Activated CD8-positive, alpha-beta memory T cell treated with anti-CD3 and anti-CD28 coated beads for 48 hours (primary cell): ENCODE measurements at regions not wholly inside any gene's neighbourhood (a gene's known extent, or its start where the extent isn't known, plus 50 kb on each side); places are given as distances from the start of the nearest gene placed in this dataset.

Source experiments
- DNase-seq, 3 experiments: peaks; one replicate each; pipeline ENCODE4 v3.0.0-alpha.2; 2020; ENCODE audit warnings: low read depth in 2 of 3, low spot score in 2 of 3

DNA sequence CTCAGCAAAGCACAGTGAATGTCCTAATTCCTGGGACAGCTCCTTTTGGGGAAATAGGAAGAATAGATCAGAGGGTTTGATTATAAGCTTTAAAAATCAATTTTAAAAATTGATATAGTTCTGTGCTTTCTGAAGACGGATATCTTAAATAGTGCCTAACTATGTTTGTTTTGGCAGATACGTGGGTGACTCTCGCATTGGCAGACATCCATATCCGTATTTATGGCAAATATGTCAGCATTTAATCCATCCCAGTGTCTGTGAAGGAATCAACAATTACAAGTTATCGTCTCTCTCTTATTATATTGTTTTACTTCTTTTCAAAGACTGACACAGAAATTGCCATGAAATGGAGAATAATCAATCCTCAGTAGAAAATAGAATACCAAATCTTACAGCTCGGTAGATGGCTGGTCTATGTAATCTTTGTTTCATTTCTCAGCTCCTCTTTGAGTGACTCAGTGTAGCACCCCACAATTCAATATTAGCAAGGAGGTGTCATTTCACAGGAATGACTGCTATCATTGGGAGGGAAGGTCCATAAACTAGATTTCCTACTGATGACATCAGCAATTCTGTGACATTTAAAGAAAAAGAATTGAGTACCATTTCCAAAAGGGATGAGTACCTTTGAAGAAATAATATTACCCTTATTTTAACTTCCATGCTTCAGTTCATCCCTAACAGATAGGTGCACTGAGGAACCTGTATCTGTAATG, 186.4 kb upstream of the NFE2L3 start:
- DNase-seq: no peak

DNA sequence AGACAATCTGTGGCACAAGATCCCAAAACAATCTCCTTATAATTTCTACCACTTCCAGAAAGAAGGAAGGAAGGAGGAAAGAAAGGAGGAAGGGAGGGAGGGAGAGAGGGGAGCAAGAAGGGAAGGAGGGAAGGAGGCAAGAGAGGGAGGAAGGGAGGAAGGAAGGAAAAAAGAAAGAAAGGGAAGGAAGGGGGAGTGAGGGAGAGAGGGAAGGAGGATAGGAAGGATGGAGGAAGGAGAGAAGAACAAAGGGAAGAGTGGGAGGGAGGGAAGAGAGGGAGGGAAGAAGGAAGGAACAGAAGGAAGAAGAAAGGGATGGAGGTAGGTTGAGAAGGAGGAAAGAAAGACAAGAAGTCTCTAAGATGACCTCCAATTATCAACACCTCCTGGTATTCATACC, 185.5 kb upstream of the NFE2L3 start:
- no peak for DNase-seq

DNA sequence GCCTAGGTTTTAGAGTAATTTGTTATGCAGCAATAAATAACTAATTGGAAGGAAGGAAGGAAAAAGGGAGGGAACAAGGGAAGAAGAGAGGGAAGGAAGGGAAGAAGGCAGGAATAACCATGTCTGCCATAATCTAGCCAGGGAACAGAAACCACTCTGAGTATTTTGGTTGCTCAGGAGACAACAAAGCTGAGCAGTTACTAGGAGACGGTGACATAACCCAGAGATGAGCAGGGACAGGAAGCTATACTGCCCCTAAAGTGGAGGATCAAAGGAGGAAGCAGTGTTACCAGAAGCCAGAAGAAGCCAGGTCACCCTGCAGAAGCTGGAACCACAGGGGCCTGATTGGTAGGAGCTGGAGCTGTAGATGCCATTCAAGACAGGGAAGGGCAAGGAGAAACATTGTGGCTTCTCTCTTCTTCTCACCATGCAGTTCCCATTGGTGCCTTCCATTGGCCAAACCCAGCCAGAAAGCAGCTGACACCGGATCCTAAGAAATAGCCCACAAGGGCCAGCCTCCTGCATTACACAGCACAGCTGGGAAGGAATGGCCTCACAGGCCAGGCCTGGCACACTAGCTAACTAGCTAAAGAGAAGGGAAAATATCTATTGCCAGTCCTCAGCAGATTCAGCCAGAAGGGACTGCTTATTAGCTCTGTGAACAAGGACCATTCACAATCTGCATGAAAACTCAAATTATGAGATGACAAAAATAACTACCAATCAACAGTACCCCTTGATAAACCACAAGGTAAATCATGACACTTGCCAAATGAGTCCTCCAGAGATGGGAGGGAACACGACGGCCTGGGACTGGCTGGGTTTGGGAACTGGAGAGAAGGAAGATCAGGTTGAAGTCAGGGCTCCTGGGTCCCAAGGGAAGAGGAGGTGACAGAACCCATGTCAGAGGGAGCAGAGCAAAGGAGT, 184.5 kb upstream of the NFE2L3 start:
- DNase-seq: no peak

DNA sequence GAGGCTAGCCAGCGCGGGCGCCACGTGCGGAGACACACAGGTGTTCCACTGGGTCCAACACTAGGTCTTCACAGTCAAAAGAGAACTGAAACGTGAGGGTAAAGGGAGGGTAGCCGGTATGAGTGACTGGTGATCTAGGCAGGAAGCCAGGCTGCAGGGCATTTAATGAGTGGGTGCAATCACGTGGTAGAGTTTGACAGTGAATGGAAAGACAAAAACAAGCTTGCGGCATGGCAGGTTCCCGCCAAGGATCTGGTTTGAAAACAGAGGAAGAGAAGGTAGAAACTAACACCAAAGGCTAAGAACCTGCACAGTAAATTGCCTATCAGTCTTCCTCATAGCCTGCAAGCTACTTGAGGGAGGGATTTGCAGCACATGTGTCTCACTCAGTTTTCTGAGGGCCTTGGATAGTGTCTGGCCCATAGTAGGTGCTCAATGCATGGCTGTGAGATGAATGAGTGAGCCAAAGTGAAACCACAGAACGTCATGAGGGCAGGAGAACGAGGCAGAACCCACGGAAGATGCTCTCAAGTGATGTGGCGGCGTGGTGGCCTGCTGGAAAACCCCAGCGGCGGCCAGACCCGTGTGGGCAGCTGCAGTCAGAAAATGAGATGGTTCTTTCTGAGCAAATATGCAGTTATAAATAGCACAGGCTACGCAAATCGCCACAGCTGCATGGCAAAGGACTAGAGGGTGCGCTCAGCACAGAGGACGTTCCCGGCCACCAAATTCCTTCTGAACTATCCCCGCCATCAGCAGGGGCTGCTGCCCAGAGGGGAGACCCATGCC, 183.6 kb upstream of the NFE2L3 start:
- peak in 1 of 3 experiments; percentile 26 for DNase-seq

DNA sequence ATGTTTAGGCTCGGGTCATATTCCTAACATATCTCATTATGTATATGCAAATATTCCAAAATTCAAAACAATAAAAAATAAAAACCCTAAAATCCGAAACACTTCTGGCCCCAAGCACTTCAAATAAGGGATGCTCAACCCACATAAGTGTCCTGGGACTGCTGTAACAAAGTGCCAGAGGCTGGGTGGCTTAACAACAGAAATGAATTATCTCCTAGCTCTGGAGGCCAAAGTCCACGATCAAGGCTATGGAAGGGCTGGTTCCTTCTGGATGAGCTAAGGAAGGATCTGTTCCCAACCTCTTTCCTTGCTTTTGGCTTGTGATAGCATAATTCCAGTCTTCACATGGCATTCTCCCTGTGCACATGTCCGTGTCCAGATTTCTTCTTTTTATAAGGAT, 181.6 kb upstream of the NFE2L3 start:
- no peak for DNase-seq

DNA sequence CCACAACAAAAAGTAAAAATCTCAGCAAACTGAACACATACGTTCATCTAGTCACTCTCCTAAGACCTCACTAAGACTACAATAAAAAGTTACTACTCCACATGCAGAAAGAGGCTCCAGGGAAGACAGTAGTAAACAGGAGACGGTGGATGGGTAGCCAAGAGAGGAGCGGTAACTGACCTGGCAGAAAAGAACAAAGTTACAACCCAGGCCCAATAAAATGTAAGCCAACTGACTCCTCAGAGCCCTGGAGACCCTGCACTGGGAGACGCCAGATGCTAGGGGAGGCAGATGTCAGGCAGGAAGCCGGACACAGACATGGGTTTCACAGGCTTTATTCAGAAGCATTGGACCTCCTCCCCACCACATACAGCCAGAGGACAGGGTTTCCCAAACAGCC, 181.1 kb upstream of the NFE2L3 start:
- DNase-seq: no peak

DNA sequence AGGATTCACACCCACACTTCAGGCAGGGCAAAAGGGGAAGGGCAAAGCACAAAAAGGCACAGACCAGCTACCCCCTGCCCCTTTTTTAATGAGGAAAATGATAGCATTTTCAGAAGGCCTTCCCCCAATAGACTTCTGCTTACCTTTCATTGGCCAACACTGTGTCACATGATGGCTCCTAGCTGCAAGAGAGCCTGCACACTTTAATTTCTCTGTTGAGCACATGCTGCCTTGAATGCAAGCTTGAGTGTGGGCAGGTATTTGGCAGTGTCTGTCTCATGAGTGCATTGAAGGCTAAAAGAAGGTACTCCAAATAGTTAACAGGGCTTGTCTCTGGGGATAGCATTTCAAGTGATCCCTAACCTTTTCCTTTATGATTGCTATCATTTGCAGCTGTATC, 175.4 kb upstream of the NFE2L3 start:
- no peak for DNase-seq

DNA sequence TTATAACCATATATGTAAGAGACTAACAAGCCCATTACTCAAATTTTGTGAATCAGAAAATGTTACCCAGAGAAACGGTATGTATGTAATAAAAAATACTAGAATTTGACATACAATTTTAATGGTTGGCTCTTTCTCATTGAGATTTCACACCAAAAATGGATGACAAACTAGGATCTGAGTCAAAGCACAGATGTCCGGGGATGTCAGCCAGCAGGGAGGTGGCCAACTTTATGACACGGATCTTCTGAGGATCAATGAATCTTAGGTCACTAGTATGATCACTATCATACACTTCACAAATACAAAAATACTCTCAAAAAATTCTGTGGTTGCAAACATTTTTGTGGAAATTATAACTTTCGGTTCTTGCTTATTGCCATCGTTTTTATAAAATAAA, 173.5 kb upstream of the NFE2L3 start:
- DNase-seq: no peak

DNA sequence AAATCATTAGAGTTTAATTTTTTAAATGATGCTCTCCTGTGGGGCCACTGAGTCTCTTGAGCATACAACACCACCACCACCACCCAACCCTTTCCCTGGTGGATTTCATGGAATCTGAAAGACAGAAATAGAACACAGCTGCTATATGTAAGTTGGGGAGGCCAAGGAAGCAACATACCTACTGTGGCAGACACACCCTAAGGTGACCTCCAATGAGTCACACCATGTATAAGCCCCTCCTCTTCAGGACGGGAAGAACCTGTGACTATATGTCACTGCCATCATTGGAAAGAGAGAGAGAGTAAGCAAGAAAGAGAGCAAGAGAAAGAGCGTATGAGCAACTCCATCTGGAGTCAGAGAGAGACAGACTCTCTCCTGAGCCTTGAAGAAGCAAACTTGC, 172.4 kb upstream of the NFE2L3 start:
- no peak for DNase-seq

DNA sequence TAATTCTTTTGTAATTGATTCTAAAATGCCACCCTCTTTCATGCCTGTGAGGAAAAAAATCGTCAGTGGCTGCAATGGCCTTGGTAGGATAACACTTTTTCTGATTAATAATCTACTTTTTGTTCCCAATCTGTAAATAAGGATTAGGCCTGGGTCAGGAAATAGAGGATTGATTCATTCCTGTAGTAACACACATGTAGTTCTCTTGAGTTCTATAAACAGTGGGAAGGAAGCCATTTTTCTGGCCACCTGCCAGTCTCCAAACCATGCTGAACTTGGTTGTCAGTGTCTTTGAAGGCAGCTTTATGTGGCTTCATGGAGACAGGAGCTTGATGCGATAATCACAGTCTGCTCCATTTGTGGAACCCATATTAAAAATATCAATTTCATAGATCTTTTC, 169.3 kb upstream of the NFE2L3 start:
- no peak for DNase-seq

DNA sequence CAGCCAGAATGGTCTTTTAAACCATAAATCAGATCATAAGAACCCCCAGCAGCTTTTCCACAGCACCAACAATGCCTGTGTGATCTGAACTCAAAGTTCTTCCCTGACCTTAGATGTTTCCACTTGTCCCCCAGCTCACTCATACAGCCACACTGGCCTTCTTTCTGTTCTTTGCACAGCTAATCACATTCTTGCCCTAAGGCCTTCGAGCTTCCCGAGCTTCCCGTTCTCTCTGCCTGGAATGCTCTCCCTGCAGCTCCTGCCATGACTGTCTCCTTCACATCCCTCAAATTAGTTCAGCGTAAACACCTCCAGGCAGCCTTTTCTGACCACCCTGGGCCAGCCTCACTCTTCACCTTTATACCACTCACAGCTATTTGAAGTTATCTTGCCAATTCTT, 166.8 kb upstream of the NFE2L3 start:
- DNase-seq: no peak

DNA sequence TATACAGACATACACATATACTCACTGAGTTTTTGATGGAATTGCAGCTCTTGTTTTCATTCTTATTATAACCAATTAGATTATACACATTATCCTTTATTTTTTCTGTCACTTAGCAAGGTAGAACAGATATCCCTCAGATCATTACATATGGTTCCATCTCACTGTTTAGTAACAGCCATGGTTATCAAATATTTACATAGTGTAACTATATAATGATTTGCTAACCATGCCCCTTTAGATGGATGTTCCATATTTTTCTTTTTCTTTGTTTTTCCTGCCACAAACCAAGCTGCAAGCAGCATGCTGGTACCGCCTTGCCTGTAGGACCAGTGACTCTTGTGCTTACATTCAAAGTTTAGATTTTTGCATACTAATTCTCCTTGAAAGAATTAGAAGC, 163.4 kb upstream of the NFE2L3 start:
- no peak for DNase-seq

DNA sequence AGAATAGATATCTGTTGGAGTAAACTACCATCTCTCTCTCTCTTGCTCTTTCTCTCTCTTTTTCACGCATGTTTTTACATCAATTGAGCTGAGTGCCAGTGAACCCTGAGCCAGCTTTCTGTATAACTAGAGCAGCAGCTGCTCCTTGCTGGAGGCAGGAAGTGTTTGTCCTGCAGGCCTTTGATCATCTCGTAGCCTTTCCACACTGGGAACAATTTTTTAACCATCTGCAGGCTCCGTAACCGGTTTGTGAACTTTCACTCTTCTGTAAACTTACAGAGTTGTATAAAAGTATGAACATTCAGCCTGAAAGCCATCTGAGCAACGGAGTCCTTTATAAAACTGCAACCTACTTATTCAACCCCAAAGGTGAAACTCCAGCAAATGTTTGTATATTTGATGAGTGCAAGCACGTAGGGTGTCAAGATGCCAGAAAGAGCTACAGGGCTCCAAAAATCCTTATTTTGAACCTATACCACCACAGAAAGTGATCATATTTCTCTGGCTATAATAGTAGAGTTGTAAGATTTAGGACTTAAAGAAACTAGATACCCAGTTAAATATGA, 162.8 kb upstream of the NFE2L3 start:
- DNase-seq: no peak

DNA sequence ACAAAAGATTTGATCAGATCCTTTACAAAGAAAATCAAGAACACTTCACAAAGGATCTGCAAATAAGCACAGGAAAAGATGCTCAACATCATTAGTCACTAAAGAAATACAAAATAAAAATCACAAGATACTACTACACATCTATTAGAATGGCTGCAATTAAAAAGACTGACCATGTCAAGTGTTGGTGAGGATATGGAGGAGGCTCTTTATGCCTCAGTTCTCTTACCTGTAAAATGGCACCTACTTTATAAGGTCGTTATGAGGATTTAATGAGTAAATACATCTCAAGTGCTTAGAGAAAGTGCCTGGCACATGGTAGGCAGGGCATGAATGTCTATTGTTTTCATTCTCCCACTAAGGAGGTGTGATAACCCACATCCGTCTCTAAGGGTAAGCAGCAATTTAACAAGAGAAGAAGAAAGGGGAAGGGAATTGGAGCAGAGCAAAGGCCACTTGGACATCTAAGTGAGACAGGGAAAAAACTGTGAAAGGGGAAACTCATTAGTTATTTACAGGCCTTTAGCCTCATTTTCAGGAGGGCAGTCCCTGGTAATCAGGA, 157.5 kb upstream of the NFE2L3 start:
- no peak for DNase-seq

DNA sequence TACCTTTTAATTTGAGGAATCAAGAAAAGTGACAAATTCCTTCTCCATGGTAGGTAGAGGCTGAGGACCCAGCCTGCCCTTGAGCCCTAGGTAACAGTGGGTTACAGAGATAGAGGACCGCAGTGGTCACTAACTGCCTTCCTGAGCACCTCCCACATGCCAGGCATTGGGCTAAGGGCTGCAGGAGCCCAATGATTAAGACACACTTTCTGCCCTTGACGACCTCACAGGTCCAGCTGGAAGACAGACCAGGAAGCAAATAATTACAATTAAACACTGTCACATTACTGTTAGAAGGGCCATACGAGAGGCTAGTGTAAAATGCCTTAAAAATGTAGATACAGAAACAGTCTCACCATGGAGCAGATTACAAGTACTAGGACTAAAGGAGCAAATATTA, 156.8 kb upstream of the NFE2L3 start:
- no peak for DNase-seq

DNA sequence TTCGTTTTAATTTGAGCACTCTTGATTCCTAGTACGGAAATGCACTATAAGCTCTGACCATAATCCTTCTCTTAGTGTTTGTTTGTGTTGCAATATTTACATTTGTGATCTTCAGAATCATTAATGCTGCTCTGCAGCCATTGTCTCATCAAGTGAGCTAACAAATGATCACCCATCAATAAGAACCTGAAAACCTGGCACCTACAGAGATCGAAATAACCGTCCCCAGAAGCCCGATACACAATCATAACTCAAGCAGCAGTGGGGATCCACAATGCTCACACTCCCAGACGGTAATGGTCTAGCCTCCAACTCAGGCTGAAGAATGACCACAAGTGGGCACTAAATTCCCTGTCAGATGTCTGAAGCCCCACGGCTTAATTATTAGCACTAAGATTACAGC, 156.0 kb upstream of the NFE2L3 start:
- DNase-seq: no peak

DNA sequence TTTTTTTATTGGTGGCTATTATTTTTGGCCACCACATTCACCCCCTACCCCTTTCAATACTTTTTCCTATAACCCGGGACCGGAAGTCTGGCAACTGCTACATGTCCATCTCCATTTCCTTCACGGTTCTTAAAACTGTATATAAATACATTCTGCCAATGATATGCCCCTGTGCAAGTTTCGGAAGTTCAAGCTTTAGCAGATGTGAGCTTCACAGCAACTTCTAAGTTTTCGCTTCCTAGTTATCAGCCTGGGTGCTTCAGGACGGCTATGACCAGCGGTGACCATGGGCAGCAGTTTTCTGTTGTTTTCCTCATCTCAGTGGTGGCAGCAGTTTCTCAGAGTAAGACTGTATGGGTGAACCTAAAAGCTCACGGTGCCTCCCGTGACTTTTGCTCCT, 153.5 kb upstream of the NFE2L3 start:
- no peak for DNase-seq

DNA sequence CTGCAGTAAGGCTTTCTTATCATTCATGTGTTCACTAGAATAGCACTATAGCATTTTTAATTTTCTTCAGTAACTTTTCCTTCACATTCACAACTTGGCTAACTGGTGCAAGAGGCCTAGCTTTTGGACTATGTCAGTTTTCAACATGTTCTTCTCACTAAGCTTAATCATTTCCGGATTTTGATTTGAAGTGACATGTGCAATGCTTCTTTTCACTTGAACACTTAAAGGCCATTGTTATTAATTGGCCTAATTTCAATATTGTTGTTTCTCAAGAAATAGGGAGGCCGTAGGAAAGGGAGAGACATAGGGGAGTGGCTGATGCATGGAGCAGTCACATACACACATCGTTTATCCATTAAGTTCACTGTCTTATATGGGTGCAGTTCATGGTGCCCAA, 151.2 kb upstream of the NFE2L3 start:
- no peak for DNase-seq

DNA sequence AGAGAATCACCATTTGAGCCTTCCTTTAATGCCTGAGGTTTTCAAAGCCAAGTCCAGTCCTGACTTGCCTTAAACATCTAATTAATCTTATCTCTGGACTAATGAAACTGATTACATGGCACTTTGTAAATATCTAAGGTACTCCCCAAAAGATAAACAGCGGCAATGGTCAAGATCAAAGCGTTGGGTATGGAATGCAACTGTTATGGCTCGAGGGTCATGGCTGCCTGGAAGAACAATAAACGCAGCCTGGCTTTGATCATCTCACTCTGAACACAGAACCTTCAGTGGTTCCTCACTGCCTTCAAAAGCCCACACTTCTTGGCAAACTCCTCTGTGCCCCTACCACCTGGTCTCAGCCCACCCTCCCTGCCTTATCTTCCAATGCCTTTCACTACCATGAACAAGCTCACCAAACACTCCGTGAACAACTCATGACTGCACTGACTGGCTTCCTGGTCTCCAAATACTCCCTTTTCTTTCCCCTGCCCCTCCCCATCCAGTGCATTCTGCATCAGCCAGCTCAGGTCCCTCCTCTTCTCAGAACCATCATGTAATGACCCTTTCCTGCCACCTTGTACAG, 150.2 kb upstream of the NFE2L3 start:
- no peak for DNase-seq

DNA sequence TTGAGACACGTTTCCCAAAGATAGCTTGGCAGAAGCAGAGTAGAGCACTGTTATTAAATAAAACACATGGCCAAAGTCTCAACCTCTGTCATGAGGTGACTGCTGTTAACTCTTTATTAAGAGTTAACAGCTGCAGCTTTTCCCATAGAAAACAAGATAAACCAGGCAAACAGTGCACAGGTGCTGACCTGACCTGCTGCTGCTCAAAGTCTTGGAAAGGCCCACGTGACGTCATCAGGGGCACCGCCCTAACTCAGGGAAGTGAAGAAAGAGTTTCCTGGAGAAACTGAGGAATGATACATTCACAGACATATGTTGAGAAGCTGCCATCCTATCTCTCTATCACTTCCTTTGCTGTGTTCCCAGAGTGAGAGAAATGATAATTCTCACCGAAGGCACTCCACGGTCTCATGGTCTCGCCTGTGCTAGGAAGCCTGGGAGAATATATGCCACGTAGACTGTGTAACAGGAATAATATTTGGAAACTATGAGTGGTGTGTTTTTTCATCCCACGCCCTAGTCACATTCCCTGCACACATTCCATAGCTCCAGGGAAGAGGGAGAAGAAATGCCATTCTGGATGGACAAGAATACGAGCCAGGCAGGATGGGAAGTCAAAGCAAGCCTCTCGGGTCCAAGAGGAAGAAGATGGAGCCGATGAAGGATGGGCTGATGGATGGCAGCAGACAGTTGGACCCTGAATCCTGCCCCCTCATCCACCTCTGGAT, 146.2 kb upstream of the NFE2L3 start:
- no peak for DNase-seq
